Breast epithelium (tissue), 4 donors: ENCODE measurements at regions not wholly inside any gene's neighbourhood (a gene's known extent, or its start where the extent isn't known, plus 50 kb on each side); places are given as distances from the start of the nearest gene placed in this dataset.

Experiments used
- DNase-seq, 2 donors: peaks; one replicate each; pipeline ENCODE4 v3.0.0-alpha.2; 2019; ENCODE audit warnings: low spot score in 2 of 2
- H3K27ac ChIP-seq, 2 donors: fragments of 200-600 bp; sonication (generic) in 1 of 2; one replicate each; pipeline ENCODE4 v1.5.1; 2016 to 2019; ENCODE audit warnings: mild to moderate bottlenecking in 1 of 2
- H3K27me3 ChIP-seq, 2 donors: fragments of 200-600 bp; sonication (generic) in 1 of 2; one replicate each; pipeline versions ENCODE4 v1.5.1 to v1.6.0; 2017 to 2019; ENCODE audit warnings: control low read depth in 1 of 2, mild to moderate bottlenecking in 1 of 2
- H3K36me3 ChIP-seq: fragments of 200-600 bp; one replicate; pipeline ENCODE4 v1.5.1; 2019
- H3K4me1 ChIP-seq, 2 donors: fragments of 200-600 bp; sonication (generic); one replicate each; pipeline ENCODE4 v1.5.1; 2016 to 2019; ENCODE audit warnings: control low read depth in 1 of 2
- H3K4me3 ChIP-seq, 3 donors: fragments of 200-600 bp; sonication (generic); 1 replicate in 2 of 3; 2 replicates in 1 of 3; pipeline ENCODE4 v1.5.1; 2016 to 2019; ENCODE audit warnings: mild to moderate bottlenecking in 3 of 3, moderate library complexity in 2 of 3
- H3K9me3 ChIP-seq, 2 donors: fragments of 200-600 bp; sonication (generic) in 1 of 2; one replicate each; pipeline ENCODE4 v1.5.1; 2016 to 2019; ENCODE audit warnings: control low read depth in 1 of 2
- POLR2A ChIP-seq: fragments of 450-650 bp; IDR thresholded peaks from one replicate; pipeline ENCODE4 v1.6.1; 2016; ENCODE audit warnings: antibody characterized with exemption, mild to moderate bottlenecking, moderate library complexity
- POLR2AphosphoS5 ChIP-seq, 3 donors: sonication (generic); formaldehyde crosslinking; IDR thresholded peaks; one replicate each; pipeline ENCODE4 v1.6.1; 2017; ENCODE audit warnings: antibody characterized with exemption in 3 of 3
- intact Hi-C: fragments of 100-400 bp; cut with DNase I; formaldehyde crosslinking; loops from one replicate; pipeline ENCODE4 v1.15.1; 2023; ENCODE audit warnings: low total_unique reads
- TF ChIP-seq, protein P1 (sequence below), 3 donors: fragments of 450-650 bp; IDR thresholded peaks; one replicate each; pipeline ENCODE4 v1.5.1; 2016 to 2017; ENCODE audit warnings: antibody characterized with exemption in 3 of 3, mild to moderate bottlenecking in 3 of 3, moderate library complexity in 3 of 3

DNA sequence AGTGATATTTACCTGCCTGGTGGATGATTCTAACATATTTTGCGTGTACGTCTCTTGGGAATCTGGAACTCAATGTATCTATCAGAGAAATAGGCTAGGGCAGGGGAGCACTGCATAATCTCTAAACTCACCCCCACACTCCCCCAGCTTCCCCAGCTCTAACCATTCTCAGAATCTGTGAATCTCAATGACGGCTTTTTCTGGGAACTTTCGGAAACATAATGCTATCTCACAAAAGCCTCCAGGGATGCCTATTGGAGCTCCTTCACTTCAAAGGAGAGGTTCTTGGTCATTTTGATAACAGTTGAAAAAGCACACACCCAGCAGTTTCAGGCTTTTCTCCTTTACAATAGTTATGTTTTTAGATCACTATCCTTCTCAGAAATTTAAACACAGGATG, 113.8 kb upstream of the MAGI3 start:
- Histone ChIP-seq H3K4me1 (no peaks in the 10 kb centered on the region), H3K9me3 (no peaks in the 10 kb centered on the region), H3K27me3 (no peaks in the 10 kb centered on the region), H3K27ac (no peak overlapping the region), H3K4me3 (no peak overlapping the region), H3K36me3 (no peaks in the 10 kb centered on the region)
- intact Hi-C loops, result no loop called here
- no peak for TF ChIP-seq POLR2AphosphoS5 (IDR thresholded peaks at IDR 0.05)
- DNase-seq, result no peak

DNA sequence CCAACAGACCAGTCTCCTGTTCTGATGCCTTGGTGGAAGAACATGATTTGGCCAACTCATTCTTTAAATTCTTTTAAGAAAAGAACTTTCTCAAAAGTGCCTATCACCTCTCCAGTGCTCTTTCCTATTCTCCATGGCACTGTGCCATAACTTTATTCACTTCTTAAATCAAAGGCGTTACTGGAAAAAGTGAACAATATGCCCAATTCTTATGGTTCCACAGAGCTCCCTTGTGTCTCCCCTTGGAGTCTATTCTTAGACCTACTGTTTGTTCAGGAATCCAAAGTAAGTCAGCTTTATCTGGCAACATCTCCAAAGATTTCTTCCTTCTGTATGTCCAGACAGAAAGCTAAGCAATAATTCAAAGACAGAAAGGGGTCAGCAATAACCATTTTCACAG, 111.9 kb upstream of the MAGI3 start:
- TF ChIP-seq, protein P1, sequence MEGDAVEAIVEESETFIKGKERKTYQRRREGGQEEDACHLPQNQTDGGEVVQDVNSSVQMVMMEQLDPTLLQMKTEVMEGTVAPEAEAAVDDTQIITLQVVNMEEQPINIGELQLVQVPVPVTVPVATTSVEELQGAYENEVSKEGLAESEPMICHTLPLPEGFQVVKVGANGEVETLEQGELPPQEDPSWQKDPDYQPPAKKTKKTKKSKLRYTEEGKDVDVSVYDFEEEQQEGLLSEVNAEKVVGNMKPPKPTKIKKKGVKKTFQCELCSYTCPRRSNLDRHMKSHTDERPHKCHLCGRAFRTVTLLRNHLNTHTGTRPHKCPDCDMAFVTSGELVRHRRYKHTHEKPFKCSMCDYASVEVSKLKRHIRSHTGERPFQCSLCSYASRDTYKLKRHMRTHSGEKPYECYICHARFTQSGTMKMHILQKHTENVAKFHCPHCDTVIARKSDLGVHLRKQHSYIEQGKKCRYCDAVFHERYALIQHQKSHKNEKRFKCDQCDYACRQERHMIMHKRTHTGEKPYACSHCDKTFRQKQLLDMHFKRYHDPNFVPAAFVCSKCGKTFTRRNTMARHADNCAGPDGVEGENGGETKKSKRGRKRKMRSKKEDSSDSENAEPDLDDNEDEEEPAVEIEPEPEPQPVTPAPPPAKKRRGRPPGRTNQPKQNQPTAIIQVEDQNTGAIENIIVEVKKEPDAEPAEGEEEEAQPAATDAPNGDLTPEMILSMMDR (IDR thresholded peaks at IDR 0.05), result no peak
- TF ChIP-seq POLR2AphosphoS5 (IDR thresholded peaks at IDR 0.05) (no peak), POLR2A (no peak)
- no peak overlapping the region for H3K4me3 ChIP-seq
- no peaks in the 10 kb centered on the region for H3K9me3 ChIP-seq
- H3K27ac ChIP-seq, result no peak overlapping the region
- no peak for DNase-seq
- no peaks in the 10 kb centered on the region for H3K36me3 ChIP-seq
- no peaks in the 10 kb centered on the region for H3K4me1 ChIP-seq
- no peaks in the 10 kb centered on the region for H3K27me3 ChIP-seq
- intact Hi-C loops, result no loop called here

DNA sequence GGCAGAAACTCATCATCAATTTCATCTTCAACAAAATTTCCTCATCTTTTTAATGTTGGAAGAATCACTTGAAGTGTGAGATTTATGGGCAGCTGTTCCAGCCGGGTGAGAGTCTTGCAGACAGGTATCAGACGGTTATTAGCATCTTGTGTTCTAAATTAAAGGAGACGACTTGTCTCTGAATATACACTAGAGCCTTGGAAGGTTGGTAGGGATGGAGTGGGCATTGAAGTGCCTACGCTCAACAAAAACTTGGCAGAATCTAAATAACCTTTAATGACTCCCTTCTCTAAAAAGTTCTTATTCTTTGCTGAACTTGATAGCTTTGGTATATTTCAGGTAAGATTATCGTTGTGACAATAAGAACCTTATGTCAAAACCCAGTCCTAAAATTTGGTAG, 111.5 kb upstream of the MAGI3 start:
- DNase-seq, result no peak

DNA sequence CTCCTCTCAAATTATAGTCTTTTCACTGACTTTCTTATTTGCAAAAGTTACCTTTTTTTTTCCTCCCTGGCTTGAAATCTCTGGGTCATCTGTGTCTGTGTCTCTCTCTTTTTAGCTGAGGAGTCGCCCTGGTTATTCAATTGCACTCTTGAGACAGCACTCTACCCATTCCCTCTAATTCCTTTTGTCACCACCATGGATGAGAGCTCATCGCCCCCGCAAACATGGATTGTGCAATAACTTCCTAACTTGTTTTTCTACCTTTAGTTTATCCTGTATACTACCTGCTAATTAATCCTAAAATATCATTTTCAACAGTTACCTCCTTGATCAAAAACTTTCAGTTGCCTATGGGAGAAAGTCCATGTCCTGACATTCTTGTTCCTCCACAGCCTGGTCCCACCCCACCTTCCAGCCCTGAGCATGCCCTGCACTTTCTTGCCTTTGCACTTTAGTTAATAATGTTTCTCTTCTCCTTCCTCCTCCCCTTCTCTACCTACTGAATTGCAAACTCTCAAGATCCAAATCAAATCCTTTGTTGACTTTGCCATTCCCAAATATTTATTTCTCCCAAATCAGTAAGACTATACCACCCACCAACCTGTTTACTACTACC, 110.4 kb upstream of the MAGI3 start:
- H3K9me3 ChIP-seq, result no peaks in the 10 kb centered on the region
- intact Hi-C loops, result no loop called here
- no peak overlapping the region for H3K27ac ChIP-seq
- DNase-seq, result no peak
- no peak overlapping the region for H3K4me3 ChIP-seq
- H3K27me3 ChIP-seq, result no peaks in the 10 kb centered on the region
- no peaks in the 10 kb centered on the region for H3K4me1 ChIP-seq
- H3K36me3 ChIP-seq, result no peaks in the 10 kb centered on the region
- no peak for TF ChIP-seq POLR2A
- TF ChIP-seq POLR2AphosphoS5 (IDR thresholded peaks at IDR 0.05), result no peak
- TF ChIP-seq, protein P1 (IDR thresholded peaks at IDR 0.05), result no peak

More for the DNA sequence above, 111.5 kb upstream of the MAGI3 start:
- intact Hi-C loops, result no loop called here
- Histone ChIP-seq H3K4me1 (no peaks in the 10 kb centered on the region), H3K36me3 (no peaks in the 10 kb centered on the region), H3K9me3 (no peaks in the 10 kb centered on the region), H3K27me3 (no peaks in the 10 kb centered on the region), H3K4me3 (no peak overlapping the region), H3K27ac (no peak overlapping the region)
- TF ChIP-seq, protein P1 (IDR thresholded peaks at IDR 0.05), result no peak
- TF ChIP-seq POLR2AphosphoS5 (IDR thresholded peaks at IDR 0.05) (no peak), POLR2A (no peak)

DNA sequence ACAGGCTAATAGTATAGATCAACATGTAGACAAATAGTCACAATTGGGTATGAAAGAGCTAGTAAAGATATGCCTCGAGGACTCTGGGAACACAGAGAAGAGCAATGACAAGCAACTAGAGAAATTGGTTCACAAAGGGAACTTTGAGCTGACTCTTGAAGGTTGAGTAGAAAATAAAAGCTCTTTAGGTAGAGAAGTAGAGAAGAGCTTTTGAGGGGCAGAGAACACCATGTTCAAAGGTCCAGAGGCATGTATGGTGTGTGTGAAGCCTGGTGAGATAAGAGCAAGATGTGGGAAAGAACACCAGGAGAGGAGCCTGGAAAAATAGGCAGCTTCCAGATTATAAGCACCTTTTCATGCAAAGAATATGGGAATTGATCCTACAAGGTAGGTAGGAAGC, 109.7 kb upstream of the MAGI3 start:
- H3K27ac ChIP-seq, result no peak overlapping the region
- intact Hi-C loops, result no loop called here

More for the DNA sequence above, 109.7 kb upstream of the MAGI3 start:
- no peak for DNase-seq
- no peak for TF ChIP-seq POLR2AphosphoS5 (IDR thresholded peaks at IDR 0.05)
- TF ChIP-seq, protein P1 (IDR thresholded peaks at IDR 0.05), result no peak
- TF ChIP-seq POLR2A, result no peak
- Histone ChIP-seq H3K36me3 (no peaks in the 10 kb centered on the region), H3K9me3 (no peaks in the 10 kb centered on the region), H3K4me3 (no peak overlapping the region), H3K27me3 (no peaks in the 10 kb centered on the region), H3K4me1 (no peaks in the 10 kb centered on the region)
